ENCODE measurements at regions not wholly inside any gene's neighbourhood (a gene's known extent, or its start where the extent isn't known, plus 50 kb on each side); places are given as distances from the start of the nearest gene placed in this dataset.

GRCh38 chr6:74420221-74420620 lies 724.2 kb downstream of the CD109 start:
- FAIRE-seq (no peak), DNase-seq (peak in 1 of 5 donors; percentile 7)
- Histone ChIP-seq H3K9ac (ENCODE audit: low read length in 3 of 3) (no peak overlapping the region), H3K9me3 (ENCODE audit: control insufficient read depth in 2 of 3, insufficient read depth in 1 of 3, low read length in 3 of 3) (peaks cover 0 to 2% (median 0%) of the 10 kb centered on the region in 3 donors), H3K36me3 (ENCODE audit: control insufficient read depth in 2 of 3, insufficient read depth in 3 of 3, low read length in 3 of 3) (no peaks in the 10 kb centered on the region), H3K27me3 (ENCODE audit: control insufficient read depth, insufficient read depth, low read length) (no peaks in the 10 kb centered on the region), H3K4me1 (ENCODE audit: control insufficient read depth in 2 of 3, insufficient read depth in 2 of 3, low read depth in 1 of 3, low read length in 3 of 3) (no peaks in the 10 kb centered on the region), H3K27ac (ENCODE audit: low read depth in 2 of 2, low read length in 2 of 2) (no peak overlapping the region), H3K4me3 (ENCODE audit: low read length in 3 of 3) (no peak overlapping the region)
- intact Hi-C loops (cut with DNase I): no loop called here
- no peak for TF ChIP-seq CTCF (IDR thresholded peaks at IDR 0.05; ENCODE audit: borderline replicate concordance, extremely low read depth, insufficient read depth)

- Histone ChIP-seq H3K27me3 (ENCODE audit: control insufficient read depth, insufficient read depth, low read length) (no peaks in the 10 kb centered on the region), H3K27ac (ENCODE audit: low read depth in 2 of 2, low read length in 2 of 2) (no peak overlapping the region), H3K4me3 (ENCODE audit: low read length in 3 of 3) (no peak overlapping the region), H3K36me3 (ENCODE audit: control insufficient read depth in 2 of 3, insufficient read depth in 3 of 3, low read length in 3 of 3) (no peaks in the 10 kb centered on the region), H3K4me1 (ENCODE audit: control insufficient read depth in 2 of 3, insufficient read depth in 2 of 3, low read depth in 1 of 3, low read length in 3 of 3) (no peaks in the 10 kb centered on the region), H3K9ac (ENCODE audit: low read length in 3 of 3) (no peak overlapping the region), H3K9me3 (ENCODE audit: control insufficient read depth in 2 of 3, insufficient read depth in 1 of 3, low read length in 3 of 3) (no peaks in the 10 kb centered on the region)
- no peak for DNase-seq
- FAIRE-seq: no peak
- intact Hi-C loops (cut with DNase I): no loop called here
- TF ChIP-seq CTCF (IDR thresholded peaks at IDR 0.05; ENCODE audit: borderline replicate concordance, extremely low read depth, insufficient read depth): no peak
Measured at GRCh38 chr6:74415056-74415455, 719.1 kb downstream of the CD109 start.

- DNase-seq (no peak), FAIRE-seq (no peak)
- Histone ChIP-seq H3K4me1 (ENCODE audit: control insufficient read depth in 2 of 3, insufficient read depth in 2 of 3, low read depth in 1 of 3, low read length in 3 of 3) (no peaks in the 10 kb centered on the region), H3K27ac (ENCODE audit: low read depth in 2 of 2, low read length in 2 of 2) (no peak overlapping the region), H3K27me3 (ENCODE audit: control insufficient read depth, insufficient read depth, low read length) (no peaks in the 10 kb centered on the region), H3K36me3 (ENCODE audit: control insufficient read depth in 2 of 3, insufficient read depth in 3 of 3, low read length in 3 of 3) (no peaks in the 10 kb centered on the region), H3K9ac (ENCODE audit: low read length in 3 of 3) (no peak overlapping the region), H3K4me3 (ENCODE audit: low read length in 3 of 3) (no peak overlapping the region), H3K9me3 (ENCODE audit: control insufficient read depth in 2 of 3, insufficient read depth in 1 of 3, low read length in 3 of 3) (no peaks in the 10 kb centered on the region)
- intact Hi-C loops (cut with DNase I): no loop called here
- no peak for TF ChIP-seq CTCF (IDR thresholded peaks at IDR 0.05; ENCODE audit: borderline replicate concordance, extremely low read depth, insufficient read depth)
Measured at GRCh38 chr6:74410630-74411029, 714.6 kb downstream of the CD109 start.

DNA sequence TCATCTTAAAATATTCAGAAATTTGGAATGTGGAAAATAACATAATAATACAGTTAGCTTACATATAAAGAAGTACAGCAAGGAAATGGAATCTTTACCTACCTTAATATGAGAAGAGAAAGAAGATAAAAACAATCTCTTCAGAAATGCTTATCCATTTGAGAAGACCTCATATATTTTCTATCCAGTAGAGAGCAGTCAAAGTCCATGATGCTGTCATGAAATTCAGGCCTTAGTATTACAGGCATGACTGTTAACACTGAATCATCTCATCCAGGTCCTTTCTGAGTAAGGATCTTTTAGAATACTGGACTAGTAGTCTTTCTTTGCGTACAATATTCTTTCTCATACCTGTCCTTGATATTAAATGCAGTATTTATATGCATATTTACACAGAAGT lies 713.4 kb downstream of the CD109 start:
- intact Hi-C loops (cut with DNase I): no loop called here
- FAIRE-seq: no peak
- no peaks in the 10 kb centered on the region for H3K27me3 ChIP-seq (ENCODE audit: control insufficient read depth, insufficient read depth, low read length)
- no peaks in the 10 kb centered on the region for H3K36me3 ChIP-seq (ENCODE audit: control insufficient read depth in 2 of 3, insufficient read depth in 3 of 3, low read length in 3 of 3)
- no peak overlapping the region for H3K27ac ChIP-seq (ENCODE audit: low read depth in 2 of 2, low read length in 2 of 2)
- H3K9ac ChIP-seq (ENCODE audit: low read length in 3 of 3): no peak overlapping the region
- H3K4me3 ChIP-seq (ENCODE audit: low read length in 3 of 3): no peak overlapping the region
- DNase-seq: peak in 2 of 5 donors; percentile 41 to 50
- TF ChIP-seq CTCF (IDR thresholded peaks at IDR 0.05; ENCODE audit: borderline replicate concordance, extremely low read depth, insufficient read depth): no peak
- H3K4me1 ChIP-seq (ENCODE audit: control insufficient read depth in 2 of 3, insufficient read depth in 2 of 3, low read depth in 1 of 3, low read length in 3 of 3): no peaks in the 10 kb centered on the region
- H3K9me3 ChIP-seq (ENCODE audit: control insufficient read depth in 2 of 3, insufficient read depth in 1 of 3, low read length in 3 of 3): no peaks in the 10 kb centered on the region
